DMS79 treated with DMSO at 0.1 percent for 48 hours (cell line): ENCODE measurements at regions not wholly inside any gene's neighbourhood (a gene's known extent, or its start where the extent isn't known, plus 50 kb on each side); places are given as distances from the start of the nearest gene placed in this dataset.

Source experiments
- DNase-seq: peaks from one replicate; lab custom pipeline; 2025; lab: John Stamatoyannopoulos, UW

DNA sequence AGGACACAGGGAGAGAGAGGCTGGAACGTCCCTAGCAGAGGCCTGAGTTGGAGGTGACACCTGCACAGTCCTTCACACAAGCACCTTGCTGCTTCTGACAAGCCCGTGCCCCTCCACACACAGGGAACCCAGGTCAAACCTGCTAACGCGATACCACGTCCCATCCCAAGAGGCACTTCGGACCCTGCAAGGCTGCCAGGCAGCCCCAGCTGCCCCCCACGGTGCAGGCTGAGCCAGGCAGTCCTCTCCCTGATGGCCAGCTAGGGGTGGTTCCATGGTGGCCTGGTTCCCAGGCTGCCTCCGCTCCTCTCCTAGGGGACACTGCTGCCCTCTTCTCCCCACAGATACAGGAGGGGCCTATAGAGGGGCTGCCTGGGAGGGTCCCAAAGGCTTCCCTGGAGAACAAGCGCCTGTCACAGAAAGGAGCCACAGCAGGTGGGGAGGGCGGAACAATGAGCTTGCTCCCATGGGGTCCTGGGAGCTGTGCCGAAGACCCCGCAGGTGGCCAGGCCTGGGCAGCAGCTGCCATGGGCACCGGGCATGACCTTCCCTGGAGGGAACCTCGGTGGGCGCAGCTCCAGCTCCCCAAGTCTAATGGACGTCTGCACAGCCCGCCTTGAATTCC lies 434.2 kb upstream of the MYT1L start:
- no peak for DNase-seq

DNA sequence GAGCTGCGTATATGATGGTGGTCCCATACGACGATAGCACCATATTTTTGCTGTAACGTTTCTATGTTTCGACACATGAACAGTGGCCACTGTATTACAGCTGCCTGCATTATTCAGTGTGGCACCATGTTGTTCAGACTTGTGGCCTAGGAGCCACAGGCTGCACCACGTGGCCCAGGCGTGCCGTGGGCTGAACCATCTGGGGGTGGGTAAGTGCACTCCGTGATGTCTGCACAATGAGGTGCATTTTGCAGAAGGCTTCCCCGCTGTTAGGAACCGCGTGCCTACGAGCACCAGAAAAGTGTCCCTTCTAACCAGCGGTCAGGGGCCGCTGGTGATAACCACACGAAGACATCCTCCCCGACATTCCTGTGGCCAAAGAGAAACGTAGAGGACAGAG lies 433.7 kb upstream of the MYT1L start:
- no peak for DNase-seq

DNA sequence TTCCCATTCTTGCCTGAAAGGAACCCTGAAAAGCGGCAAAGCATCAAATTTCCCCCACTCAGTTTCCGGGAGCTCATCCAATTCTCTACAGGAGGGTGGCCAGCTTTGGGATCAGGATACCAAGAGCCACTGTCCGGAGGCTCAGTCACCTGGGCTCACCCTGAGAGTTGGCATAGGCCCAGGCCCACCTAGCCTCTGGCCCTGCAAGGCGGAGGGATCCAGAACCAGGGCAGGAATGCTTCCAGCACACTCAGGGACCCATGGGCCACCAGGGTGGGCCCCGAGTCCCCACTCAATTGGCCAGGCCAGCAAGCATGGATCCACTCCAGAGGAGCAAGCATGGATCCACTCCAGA lies 432.9 kb upstream of the MYT1L start:
- DNase-seq = peak; percentile 89

DNA sequence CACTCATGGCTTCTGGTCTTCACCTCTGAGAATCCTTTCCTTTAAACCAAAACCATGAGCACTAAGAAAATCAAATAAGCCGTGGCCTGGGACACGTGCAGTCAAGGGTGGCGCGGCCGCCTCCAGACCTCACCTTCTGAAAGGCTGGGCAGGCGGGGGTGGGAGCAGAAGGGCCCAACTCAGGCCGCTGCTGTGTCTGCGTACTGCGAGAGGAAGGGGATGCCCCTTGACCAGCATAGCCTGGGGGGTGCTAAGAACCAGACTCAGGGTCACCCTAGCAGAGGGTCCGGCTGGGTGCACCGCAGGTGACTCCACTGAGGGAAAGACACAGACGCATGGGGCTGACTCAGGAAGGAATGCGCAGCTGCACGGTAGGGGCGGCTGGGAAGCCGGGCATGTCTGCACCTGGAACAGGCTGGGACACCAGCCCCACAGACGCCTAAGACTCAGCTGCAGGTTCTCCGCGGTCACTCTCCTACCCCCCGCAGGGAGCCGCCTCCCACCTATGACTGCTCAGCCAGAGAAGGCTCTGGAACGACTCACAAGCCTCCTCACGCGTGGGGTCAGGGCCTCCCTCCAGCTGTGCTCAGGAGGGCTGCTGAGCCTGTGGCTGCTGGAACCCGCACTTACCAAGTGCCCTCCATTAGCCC lies 432.4 kb upstream of the MYT1L start:
- DNase-seq = peak; percentile 39

DNA sequence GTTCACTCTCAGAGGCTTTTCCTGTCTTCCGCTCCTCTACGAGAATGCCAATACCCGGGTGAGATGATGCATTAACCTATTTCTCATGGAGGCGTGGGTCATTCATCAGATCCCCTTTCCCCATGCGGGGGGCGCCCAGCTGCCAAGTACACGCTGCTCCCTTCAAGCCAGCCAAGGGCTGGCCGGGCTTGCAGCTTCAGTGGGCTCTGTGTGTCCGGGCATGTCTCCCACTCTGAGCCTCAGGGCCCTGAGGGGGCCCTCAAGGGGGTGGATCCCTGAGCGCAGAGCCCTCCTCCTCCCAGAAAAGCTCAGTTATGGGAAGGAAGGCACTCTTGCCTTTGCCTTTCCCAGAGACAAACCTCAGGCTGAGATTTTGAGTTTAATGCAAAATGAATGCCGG lies 431.8 kb upstream of the MYT1L start:
- no peak for DNase-seq

DNA sequence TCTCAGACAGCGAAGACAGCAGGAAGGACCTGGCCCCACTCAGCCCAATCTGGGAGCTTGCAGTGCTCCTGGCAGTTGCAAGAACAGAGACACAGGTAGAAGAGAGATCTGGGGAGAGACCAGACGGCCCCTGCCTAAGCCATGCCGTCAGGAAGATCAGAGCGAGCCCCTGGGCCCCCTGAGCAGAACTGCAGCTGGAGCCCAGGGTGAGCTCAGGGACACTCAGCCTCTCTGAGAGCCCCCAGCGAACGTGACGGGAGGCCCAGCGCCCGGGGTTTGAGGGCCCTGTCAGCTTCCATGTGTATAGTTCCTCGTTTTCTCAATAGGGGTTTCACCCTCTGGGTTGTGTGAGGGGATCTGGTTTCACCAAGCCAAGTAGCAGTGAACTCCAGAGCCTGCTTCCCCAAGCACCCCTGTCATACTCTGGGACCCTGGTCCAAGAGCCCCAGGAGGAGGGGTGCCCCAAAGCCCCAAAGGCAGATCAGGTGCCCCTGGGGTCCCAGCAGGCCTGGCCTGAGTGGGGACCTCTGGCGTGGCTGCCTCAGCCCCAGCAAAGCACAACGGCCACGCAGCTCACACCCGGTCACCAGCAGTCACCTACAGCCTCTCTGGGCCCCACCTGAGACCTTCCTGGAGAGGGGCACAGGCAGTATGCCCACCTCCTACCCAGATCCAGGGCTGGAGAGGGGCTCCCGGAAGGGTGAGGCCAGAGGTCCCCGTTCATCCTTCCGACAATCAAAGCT lies 431.3 kb upstream of the MYT1L start:
- DNase-seq = no peak

DNA sequence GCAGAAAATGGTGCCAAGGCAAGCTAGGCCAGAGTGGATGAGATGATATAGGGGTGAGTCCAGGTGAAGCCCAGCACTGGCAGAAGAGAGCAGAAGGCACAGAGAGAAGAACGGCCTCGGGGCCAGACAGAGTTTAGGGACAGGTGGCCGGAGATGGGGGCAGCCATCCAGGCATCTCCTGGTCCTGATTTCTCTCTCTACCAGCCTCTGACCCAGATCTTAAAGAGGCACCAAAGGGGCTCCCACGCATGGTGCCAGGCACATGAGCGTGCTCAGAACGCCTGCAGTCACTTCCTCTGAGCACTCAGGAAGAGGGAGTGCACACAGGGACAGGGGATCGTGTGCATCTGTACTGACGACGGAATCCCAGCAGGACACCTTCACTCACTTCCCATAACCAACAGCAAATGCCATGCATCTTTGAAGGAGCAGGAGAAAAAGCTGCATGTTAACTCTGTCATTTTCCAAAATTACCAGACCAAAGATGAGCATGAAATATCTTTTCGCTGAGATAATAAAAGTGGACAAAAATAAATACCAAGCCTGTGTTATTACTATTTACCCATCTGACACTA lies 427.8 kb upstream of the MYT1L start:
- DNase-seq = no peak

DNA sequence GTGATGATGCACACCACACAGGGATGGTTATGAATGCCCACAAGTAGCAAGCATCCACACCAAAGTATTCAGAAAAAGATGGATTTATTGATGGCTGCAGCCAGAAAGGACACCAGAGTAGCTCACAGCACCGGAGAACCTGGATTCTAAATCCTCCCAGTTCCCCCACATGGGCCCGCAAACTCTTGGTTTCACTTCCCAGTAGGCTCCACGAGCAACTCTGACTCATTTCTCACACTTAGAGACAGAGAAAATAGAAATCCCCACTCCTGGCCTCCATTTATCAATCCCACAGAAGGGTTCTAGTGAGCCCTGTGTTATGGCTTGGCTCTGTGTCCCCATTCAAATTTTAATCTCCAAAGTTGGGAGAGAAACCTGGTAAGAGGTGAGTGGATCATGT lies 426.7 kb upstream of the MYT1L start:
- DNase-seq = no peak

DNA sequence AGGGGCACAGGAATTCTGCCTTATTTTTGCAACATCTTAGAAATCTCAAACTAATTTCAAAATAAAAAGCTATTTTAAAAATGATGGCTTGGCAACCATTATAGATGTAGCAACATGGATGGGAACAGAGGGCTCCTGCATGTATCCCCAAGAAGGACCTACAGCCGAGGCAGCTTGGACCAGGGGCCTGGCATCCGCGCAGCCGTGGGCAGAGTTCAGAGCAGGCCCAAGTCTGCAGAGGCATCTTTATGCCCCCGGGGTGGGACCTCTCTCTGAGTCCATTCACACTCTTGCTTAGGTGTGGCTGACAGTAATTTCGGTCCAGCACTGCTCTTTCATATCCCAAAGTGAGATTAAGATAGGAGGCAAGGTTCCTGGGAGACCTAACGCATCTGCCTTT lies 425.8 kb upstream of the MYT1L start:
- DNase-seq = no peak

DNA sequence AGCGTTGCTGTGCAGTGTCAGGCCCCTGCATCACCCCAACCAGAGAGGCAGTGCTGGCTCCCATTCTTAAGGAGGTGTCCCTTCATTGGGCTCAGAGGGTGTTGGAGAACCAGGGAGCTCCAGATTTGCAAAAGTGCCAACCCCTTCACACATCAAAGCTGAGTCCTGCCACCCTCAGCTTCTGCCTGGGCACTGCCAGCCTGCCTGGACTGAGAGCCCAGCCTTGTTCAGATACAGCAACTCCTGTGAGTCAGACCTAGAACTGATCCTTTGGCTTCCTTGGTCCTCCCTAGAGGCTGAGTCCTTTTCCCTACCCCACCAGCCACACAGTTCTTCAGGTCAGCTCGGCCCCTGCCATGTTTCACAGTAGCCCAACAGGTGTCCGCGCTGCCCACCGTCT lies 424.9 kb upstream of the MYT1L start:
- DNase-seq = no peak

DNA sequence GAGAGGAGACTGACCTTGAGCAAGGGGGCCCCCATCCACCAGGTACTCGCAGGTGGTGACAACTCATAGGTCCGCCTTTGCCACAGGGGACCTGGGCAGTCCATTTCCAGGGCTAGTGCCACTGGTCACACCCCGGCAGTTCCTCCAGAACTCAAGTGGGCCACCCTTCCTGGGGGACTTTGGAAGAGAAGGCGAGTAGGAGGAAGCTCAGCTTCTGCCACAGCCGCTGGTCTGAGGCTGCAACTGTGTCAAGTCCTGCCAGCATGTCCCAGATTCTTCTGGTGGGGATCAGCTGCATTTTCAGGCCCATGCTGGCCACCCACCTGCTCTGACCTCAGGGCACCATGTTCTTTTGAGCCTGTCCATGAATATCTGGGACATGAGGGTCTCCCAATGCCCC lies 423.9 kb upstream of the MYT1L start:
- no peak for DNase-seq

DNA sequence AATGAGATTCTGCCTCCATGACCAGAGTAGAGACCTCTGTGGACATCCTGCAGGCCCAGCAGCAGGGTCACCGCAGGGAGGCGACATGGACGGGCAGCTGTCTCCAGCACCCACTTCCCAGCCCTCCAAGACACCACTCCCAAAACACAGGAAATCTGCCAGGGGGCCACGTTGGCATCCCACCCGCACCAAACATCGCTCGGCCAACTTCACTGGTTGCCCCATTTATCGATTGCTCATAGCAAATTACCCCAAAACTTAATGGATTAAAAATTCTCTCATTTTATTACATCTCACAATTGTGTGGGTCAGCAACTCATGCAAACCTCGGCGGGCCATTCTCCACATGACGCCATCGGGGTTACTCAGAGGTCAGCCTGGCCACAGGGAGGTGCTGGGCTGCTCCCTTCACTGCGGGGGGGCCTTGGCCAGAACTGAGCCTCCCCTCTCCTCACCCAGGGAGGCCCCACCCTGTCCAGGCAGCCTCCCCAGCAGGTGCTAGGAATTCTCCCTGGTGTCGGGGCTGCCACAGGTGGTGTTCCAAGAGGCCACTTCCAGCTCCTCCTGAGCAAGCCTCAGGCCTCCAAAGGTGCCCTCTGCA lies 420.7 kb upstream of the MYT1L start:
- DNase-seq = no peak

DNA sequence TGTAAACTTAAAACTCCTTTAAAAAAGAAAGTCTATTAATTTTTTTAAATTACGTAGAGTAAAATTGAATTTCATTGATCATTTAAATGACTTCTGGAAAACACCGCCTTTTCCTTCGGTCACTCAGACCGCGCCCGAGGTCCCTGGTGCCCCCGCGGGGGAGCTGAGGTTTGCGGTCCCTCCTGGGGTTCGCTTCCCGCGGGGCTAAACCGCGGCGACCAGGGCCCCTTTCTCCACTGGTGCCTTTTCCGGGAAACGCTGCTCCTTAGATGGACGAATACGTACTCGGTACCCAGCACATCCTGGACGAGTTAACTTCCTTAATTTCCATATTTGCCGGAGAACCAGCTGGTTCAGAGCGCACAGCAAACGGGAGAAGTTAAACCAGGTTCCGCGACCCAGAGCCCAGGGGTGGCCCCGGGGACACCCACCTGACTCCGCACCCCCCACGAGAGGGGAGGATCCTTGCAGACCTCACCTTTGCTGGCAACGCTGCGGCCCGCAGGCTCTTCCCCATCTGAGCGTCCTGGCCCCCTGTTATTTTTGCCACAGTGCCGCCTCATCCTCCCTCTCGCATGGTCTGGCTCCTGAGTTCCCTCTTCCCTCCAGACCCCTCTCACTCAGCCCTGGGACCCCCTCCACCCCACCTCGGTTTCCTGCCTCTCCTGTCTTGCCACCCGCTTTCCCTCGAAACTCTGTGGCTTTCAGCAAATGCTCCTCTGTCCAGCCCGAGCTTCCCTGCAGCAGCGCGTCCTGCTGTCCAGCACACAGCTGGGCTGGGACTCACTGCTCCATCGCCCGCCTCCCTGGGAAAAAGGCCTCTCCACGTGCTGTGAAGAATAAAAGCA lies 420.0 kb upstream of the MYT1L start:
- DNase-seq = no peak

DNA sequence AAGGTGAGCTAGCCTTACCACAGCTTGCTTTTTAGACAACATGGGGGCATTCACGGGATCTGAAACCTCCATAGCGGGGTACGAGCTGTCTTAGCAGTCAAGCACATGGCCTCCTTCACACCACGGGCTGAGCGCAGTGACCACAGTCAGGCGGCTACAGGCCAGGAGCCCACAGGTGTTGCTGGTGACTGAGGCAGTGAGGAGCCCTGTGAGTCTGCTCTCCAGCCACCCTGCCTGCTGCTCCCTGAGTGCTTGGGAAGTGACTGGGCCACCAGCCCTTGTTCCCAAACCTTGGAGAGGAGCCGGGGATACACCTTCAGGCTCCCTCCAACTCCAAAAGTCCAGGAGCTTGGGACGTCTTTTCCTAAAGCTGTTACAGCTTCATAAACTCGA lies 418.1 kb upstream of the MYT1L start:
- no peak for DNase-seq

DNA sequence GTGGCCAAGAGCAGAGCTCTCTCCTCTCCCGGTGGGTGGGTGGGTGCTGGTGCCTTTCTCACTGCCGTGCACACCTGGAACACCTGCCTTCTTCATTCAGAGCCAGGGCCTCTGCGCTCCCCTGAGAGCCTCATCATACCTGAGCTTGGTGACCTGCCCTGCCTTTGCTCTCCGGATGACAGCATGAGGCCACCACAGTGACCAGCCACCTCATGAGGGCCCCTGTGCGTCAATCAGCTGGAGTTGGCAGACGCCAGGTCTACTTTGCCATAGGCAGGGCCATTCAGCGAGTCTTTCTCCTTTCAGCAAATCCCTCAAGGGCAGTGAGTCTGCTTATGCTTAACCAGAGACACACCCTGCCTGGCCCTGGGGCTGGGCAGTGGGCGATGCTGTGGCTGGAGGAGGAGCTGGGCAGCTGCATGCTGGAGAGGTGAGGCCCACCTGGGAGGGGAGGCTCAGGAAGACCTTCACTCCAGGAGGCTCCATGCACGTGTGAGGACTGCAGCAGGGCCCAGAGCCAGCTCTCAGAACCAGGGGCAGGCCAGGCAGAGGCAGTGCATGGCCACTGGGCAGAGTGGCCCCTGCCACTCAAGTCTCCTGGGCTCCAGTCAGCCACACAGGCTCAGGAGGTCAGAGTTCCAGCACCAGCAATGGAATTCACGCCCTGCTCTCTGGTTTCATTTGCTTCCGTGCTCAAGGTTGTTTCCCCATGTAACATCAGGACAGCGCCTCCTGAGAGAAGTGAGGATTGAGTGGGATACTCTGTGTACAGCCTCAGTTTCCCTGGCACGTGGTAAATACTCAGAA lies 417.5 kb upstream of the MYT1L start:
- no peak for DNase-seq

DNA sequence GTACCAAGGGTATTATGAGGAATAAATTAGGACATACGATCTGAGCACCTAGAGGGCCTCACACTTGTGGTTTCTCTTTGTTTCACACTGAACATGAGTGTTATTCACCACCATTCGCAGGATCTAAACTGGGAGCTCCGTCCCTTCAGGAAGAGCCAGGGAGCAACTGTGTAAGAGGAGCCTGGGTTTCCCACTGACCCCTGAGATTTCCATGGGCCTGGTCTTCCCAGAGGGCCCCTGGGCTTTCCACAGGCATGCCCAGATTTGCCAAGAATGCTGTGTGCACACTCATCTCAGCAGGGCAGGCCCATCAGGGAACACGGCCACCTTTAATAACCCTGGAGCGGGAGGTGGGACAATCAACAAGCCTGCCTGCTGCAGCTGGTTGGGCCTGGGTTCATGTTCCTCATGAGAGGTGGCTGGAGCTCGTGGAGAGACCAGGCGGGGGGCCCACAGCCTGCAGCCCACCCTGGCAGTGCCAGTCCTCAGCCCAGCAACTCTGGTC lies 416.8 kb upstream of the MYT1L start:
- DNase-seq = no peak

DNA sequence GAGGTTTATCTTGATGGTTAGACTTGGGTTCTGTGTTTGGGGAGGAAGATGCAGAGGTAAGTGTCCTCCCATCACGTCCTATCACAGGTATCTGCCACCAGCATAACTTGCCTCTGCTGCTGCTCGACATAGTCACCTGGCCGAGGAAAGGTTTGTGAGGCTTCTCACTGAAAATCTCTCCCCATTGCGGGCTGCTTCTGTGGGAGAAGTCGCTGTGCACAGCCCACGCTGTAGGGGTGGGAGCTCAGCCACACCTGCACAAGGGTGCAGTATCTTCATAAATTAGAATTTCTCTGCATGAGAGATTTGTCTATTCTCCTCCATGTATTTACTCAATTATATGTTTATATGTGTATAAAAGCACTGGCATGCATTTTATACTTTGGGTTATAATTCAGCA lies 415.7 kb upstream of the MYT1L start:
- DNase-seq = no peak

DNA sequence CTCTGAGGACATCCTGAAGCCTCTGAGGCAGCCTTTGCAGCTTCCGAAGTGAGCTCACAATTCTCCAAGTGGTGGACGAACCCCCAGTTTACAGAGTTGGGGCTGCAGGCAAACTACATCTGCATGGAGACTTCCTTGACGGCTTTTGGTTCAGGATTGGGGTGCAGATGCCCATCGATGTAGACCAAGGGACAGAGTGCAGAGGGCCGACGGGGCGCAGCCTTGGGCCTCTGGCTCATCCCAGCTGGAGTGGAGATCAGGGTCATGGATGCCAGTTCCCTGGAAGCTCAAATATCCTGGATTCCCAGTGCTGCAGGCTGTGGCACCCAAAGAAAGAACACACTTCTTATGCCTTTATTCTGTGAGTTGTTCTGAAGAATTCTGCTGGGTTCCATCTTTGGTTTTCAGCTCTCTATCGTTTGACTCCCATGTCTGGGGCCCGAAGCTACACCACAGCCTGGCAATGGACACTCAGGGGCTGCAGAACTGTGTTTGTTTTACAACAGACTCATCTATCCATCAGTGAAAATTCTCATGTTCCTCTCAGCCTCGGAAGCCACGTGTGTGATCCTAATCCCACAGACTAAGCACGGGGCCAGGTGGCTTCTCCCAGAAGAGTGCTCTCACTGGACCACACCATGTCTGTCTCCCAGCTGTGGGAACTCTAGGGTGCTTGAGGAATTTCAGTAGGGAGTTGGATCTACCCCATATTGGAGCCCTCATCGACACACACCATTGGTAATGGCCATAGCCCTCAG lies 414.1 kb upstream of the MYT1L start:
- DNase-seq = no peak

DNA sequence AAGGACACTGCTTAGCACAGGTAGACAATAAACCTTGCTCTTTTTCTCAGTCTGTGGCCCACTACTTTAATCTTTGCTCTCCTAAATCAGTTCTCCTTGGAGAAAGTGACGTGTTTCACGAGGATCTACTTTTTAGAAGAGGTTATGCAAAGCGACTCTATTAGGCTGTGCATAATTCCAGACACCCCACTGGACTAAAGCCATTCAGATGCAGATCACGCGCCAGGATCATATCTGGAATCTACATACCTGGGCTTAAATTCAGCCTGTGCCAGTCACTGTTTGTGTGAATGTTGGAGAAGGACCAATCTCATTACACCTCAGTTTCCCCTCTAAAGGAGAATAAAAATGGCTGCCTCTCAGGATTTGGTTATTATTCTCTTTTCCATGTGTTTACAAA lies 413.0 kb upstream of the MYT1L start:
- DNase-seq = no peak

DNA sequence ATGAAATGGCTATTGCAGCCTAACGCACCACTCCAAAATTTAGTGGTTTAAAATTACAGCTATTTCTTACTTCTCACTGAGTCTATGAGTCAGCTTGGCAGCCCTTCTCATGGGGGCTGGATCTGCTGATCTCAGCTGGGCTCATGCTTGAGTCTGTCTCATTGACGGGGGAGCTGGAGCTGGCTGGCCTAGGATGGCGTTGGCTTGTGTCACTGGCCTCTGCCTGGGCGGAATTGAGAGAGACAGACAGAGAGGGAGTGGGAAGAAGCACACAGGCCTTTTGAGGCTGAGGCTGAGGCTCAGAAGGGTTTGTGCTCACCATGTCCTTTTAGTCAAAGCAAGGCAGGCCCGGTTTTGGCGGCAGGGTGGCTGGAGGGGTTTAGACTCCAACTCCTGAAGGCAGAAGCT lies 412.1 kb upstream of the MYT1L start:
- peak; percentile 89 for DNase-seq
